Fibroblast of lung (primary cell): ENCODE measurements at regions not wholly inside any gene's neighbourhood (a gene's known extent, or its start where the extent isn't known, plus 50 kb on each side); places are given as distances from the start of the nearest gene placed in this dataset.

Experiments used
- DNase-seq, 2 donors: peaks; one replicate each; pipeline versions ENCODE4 v3.0.0 to v3.0.0-alpha.2; 2010; ENCODE audit warnings: low read depth in 2 of 2
- H2AFZ ChIP-seq: 2 replicates; pipeline ENCODE4 v1.5.1; 2012; ENCODE audit warnings: low read length, control low read depth, inconsistent platforms
- H3K27ac ChIP-seq: 2 replicates; pipeline ENCODE4 v1.5.1; 2011; ENCODE audit warnings: low read length, control low read depth; ENCODE audit not compliant: insufficient read depth
- H3K27me3 ChIP-seq: 2 replicates; pipeline ENCODE4 v1.5.1; 2011; ENCODE audit warnings: mild to moderate bottlenecking, low read length; ENCODE audit not compliant: control insufficient read depth, insufficient read depth
- H3K36me3 ChIP-seq: 2 replicates; pipeline ENCODE4 v1.5.1; 2011; ENCODE audit warnings: low read length; ENCODE audit not compliant: control insufficient read depth, insufficient read depth
- H3K4me1 ChIP-seq: 2 replicates; pipeline ENCODE4 v1.5.1; 2011; ENCODE audit warnings: low read length; ENCODE audit not compliant: control insufficient read depth, insufficient read depth; ENCODE audit errors: extremely low read depth
- H3K4me2 ChIP-seq: 2 replicates; pipeline ENCODE4 v1.5.1; 2011; ENCODE audit warnings: low read length, control low read depth; ENCODE audit not compliant: insufficient read depth; ENCODE audit errors: extremely low read depth
- H3K4me3 ChIP-seq, 4 experiments: fragments of 200-600 bp in 1 of 4; sonication (generic) in 1 of 4; replicated peaks in 1 of 4; 2 replicates each; pipeline ENCODE4 v1.5.1; 2011 to 2016; ENCODE audit warnings: low read length in 4 of 4, low read depth in 3 of 4, mild to moderate bottlenecking in 3 of 4, control low read depth in 2 of 4, inconsistent platforms in 1 of 4, mixed read lengths in 1 of 4; ENCODE audit not compliant: insufficient read depth in 1 of 4; ENCODE audit errors: control extremely low read depth in 1 of 4
- H3K79me2 ChIP-seq: 2 replicates; pipeline ENCODE4 v1.5.1; 2012; ENCODE audit warnings: mild to moderate bottlenecking, low read length, inconsistent platforms; ENCODE audit not compliant: control insufficient read depth, insufficient read depth
- H3K9ac ChIP-seq: 2 replicates; pipeline ENCODE4 v1.5.1; 2011; ENCODE audit warnings: mild to moderate bottlenecking, low read length, control low read depth; ENCODE audit not compliant: insufficient read depth
- H3K9me3 ChIP-seq: 2 replicates; pipeline ENCODE4 v1.5.1; 2012; ENCODE audit warnings: low read depth, low read length; ENCODE audit not compliant: control insufficient read depth, insufficient read depth
- H4K20me1 ChIP-seq: 2 replicates; pipeline ENCODE4 v1.5.1; 2011; ENCODE audit warnings: low read length; ENCODE audit not compliant: control insufficient read depth, insufficient read depth; ENCODE audit errors: extremely low read depth
- CTCF ChIP-seq, 2 donors: IDR thresholded peaks in 1 of 2; conservative IDR thresholded peaks in 1 of 2; 1 replicate in 1 of 2; 2 replicates in 1 of 2; pipeline ENCODE4 v1.5.1; 2011 to 2012; ENCODE audit warnings: low read length in 2 of 2, control low read depth in 1 of 2, inconsistent platforms in 1 of 2, low read depth in 1 of 2, mild to moderate bottlenecking in 1 of 2
- EZH2 ChIP-seq: IDR thresholded peaks from 2 replicates; pipeline ENCODE4 v1.5.1; 2012; ENCODE audit warnings: low read length, control low read depth, mild to moderate bottlenecking; ENCODE audit errors: missing control alignments

- DNase-seq, result no peak
- no peak overlapping the region for H3K4me2 ChIP-seq
- no peak for TF ChIP-seq CTCF (conservative IDR thresholded peaks at IDR 0.05 in 1 of 2, IDR thresholded peaks at IDR 0.05 in 1 of 2; ENCODE audit: low read depth in 1 of 2, low read length in 2 of 2)
- TF ChIP-seq EZH2, result no peak
These were observed 89.4 kb upstream of the AKR1E2 start for GRCh38 chr10:4736608-4737007.

GRCh38 chr10:4736183-4736582 is 89.8 kb upstream of the AKR1E2 start:
- TF ChIP-seq EZH2 (no peak), CTCF (conservative IDR thresholded peaks at IDR 0.05 in 1 of 2, IDR thresholded peaks at IDR 0.05 in 1 of 2; ENCODE audit: low read depth in 1 of 2, low read length in 2 of 2) (no peak)
- no peaks in the 10 kb centered on the region for H3K4me1 ChIP-seq
- no peaks in the 10 kb centered on the region for H3K9me3 ChIP-seq
- H3K27ac ChIP-seq, result no peak overlapping the region
- H3K79me2 ChIP-seq, result no peaks in the 10 kb centered on the region
- H3K4me2 ChIP-seq, result no peak overlapping the region
- no peak overlapping the region for H2AFZ ChIP-seq
- no peak for DNase-seq
- H3K4me3 ChIP-seq, result no peak overlapping the region
- no peaks in the 10 kb centered on the region for H3K36me3 ChIP-seq
- H3K27me3 ChIP-seq, result no peaks in the 10 kb centered on the region
- no peak overlapping the region for H3K9ac ChIP-seq
- no peaks in the 10 kb centered on the region for H4K20me1 ChIP-seq

More at GRCh38 chr10:4736608-4737007, 89.4 kb upstream of the AKR1E2 start:
- H3K4me3 ChIP-seq, result no peak overlapping the region
- no peak overlapping the region for H2AFZ ChIP-seq
- H3K27ac ChIP-seq, result no peak overlapping the region
- H3K36me3 ChIP-seq, result no peaks in the 10 kb centered on the region
- no peaks in the 10 kb centered on the region for H3K9me3 ChIP-seq
- no peak overlapping the region for H3K9ac ChIP-seq
- no peaks in the 10 kb centered on the region for H4K20me1 ChIP-seq
- no peaks in the 10 kb centered on the region for H3K4me1 ChIP-seq
- no peaks in the 10 kb centered on the region for H3K27me3 ChIP-seq
- no peaks in the 10 kb centered on the region for H3K79me2 ChIP-seq

- H3K79me2 ChIP-seq, result no peaks in the 10 kb centered on the region
- DNase-seq, result no peak
- no peaks in the 10 kb centered on the region for H3K27me3 ChIP-seq
- H3K4me2 ChIP-seq, result no peak overlapping the region
- TF ChIP-seq EZH2, result no peak
- TF ChIP-seq CTCF (conservative IDR thresholded peaks at IDR 0.05 in 1 of 2, IDR thresholded peaks at IDR 0.05 in 1 of 2; ENCODE audit: low read depth in 1 of 2, low read length in 2 of 2), result no peak
- no peak overlapping the region for H3K4me3 ChIP-seq
- no peak overlapping the region for H3K27ac ChIP-seq
- H2AFZ ChIP-seq, result no peak overlapping the region
- H3K9ac ChIP-seq, result no peak overlapping the region
- no peaks in the 10 kb centered on the region for H3K4me1 ChIP-seq
- no peaks in the 10 kb centered on the region for H3K9me3 ChIP-seq
- H4K20me1 ChIP-seq, result no peaks in the 10 kb centered on the region
- H3K36me3 ChIP-seq, result no peaks in the 10 kb centered on the region
These were observed 92.2 kb upstream of the AKR1E2 start for GRCh38 chr10:4733843-4734224.
